Testis (tissue), 2 donors: ENCODE measurements at regions not wholly inside any gene's neighbourhood (a gene's known extent, or its start where the extent isn't known, plus 50 kb on each side); places are given as distances from the start of the nearest gene placed in this dataset.

Experiments
- DNase-seq: peaks from one replicate; pipeline ENCODE4 v3.0.0-alpha.2; 2019
- H3K27ac ChIP-seq, 2 donors: fragments of 200-600 bp; sonication (generic); one replicate each; pipeline ENCODE4 v1.5.1; 2019
- H3K27me3 ChIP-seq: fragments of 200-600 bp; sonication (generic); one replicate; pipeline ENCODE4 v1.5.1; 2019
- H3K36me3 ChIP-seq: fragments of 200-600 bp; sonication (generic); one replicate; pipeline ENCODE4 v1.5.1; 2017; ENCODE audit warnings: low read depth; ENCODE audit errors: missing control alignments
- H3K4me1 ChIP-seq: fragments of 200-600 bp; sonication (generic); one replicate; pipeline ENCODE4 v1.5.1; 2019
- H3K4me3 ChIP-seq, 2 donors: fragments of 200-600 bp; sonication (generic); one replicate each; pipeline ENCODE4 v1.5.1; 2017 to 2019
- H3K9me3 ChIP-seq: fragments of 200-600 bp; sonication (generic); one replicate; pipeline ENCODE4 v1.5.1; 2017
- POLR2A ChIP-seq: fragments of 450-650 bp; IDR thresholded peaks from one replicate; pipeline ENCODE4 v1.6.1; 2017; ENCODE audit warnings: antibody characterized with exemption, mild to moderate bottlenecking, moderate library complexity
- WGBS, 2 donors: methylation state at CpG; one replicate each; pipeline ENCODE4 v1.1.5; 2018; 5-methylcytosine and 5-hydroxymethylcytosine counted together
- intact Hi-C: fragments of 100-400 bp; cut with DNase I; formaldehyde crosslinking; loops from one replicate; pipeline ENCODE4 v1.15.1; 2023; ENCODE audit warnings: low total_unique reads
- TF ChIP-seq, protein P1 (sequence below), 3 experiments: fragments of 450-650 bp in 2 of 3; fragments of 200-600 bp in 1 of 3; sonication (generic) in 1 of 3; IDR thresholded peaks; one replicate each; pipeline ENCODE4 v1.5.1; 2016 to 2019; ENCODE audit warnings: antibody characterized with exemption in 3 of 3, mild to moderate bottlenecking in 2 of 3, moderate library complexity in 1 of 3

GRCh38 chr2:53051157-53051556, 716.4 kb upstream of the CHAC2 start:
- Histone ChIP-seq H3K36me3 (no peaks in the 10 kb centered on the region), H3K4me3 (no peak overlapping the region), H3K27me3 (no peaks in the 10 kb centered on the region), H3K9me3 (no peaks in the 10 kb centered on the region), H3K4me1 (no peaks in the 10 kb centered on the region), H3K27ac (no peak overlapping the region)
- no peak for TF ChIP-seq POLR2A
- TF ChIP-seq, protein P1, sequence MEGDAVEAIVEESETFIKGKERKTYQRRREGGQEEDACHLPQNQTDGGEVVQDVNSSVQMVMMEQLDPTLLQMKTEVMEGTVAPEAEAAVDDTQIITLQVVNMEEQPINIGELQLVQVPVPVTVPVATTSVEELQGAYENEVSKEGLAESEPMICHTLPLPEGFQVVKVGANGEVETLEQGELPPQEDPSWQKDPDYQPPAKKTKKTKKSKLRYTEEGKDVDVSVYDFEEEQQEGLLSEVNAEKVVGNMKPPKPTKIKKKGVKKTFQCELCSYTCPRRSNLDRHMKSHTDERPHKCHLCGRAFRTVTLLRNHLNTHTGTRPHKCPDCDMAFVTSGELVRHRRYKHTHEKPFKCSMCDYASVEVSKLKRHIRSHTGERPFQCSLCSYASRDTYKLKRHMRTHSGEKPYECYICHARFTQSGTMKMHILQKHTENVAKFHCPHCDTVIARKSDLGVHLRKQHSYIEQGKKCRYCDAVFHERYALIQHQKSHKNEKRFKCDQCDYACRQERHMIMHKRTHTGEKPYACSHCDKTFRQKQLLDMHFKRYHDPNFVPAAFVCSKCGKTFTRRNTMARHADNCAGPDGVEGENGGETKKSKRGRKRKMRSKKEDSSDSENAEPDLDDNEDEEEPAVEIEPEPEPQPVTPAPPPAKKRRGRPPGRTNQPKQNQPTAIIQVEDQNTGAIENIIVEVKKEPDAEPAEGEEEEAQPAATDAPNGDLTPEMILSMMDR (IDR thresholded peaks at IDR 0.05): no peak
- no peak for DNase-seq
- intact Hi-C loops: no loop called here

DNA sequence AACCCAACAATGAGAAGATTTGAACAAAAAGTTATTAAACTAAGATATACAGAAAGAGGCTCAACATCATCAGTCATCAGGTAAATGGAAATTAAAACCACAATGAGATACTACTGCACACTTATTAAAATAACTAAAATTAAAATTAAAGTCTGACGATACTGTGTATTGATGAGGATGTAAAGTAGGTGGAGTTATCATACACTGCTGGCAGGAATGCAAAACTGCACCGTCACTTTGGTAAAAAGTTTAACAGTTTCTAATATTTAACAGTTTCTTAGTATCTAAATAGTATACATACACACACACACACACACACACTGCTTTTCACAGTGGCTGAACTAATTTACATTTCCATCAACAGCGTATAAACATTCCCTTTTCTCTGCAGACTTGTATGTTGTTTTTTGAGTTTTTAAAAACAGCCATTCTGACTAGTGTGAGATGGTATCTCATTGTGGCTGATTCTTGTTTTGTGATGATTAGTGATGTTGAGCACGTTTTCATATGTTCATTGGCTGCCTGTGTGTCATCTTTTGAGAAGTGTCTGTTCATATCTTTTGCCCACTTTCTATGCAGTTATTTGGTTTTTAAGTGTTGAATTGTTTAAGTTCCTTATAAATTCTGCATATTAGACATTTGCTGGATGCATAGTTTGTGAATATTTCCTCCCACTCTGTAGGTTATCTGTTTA, 726.9 kb upstream of the CHAC2 start:
- WGBS, 2 donors: 75 to 77% methylated on average over 4 of the region's 4 CpGs
- Histone ChIP-seq H3K36me3 (no peaks in the 10 kb centered on the region), H3K9me3 (no peaks in the 10 kb centered on the region), H3K27me3 (no peaks in the 10 kb centered on the region), H3K4me1 (no peaks in the 10 kb centered on the region), H3K27ac (no peak overlapping the region), H3K4me3 (no peak overlapping the region)
- no peak for DNase-seq
- no peak for TF ChIP-seq POLR2A
- TF ChIP-seq, protein P1 (IDR thresholded peaks at IDR 0.05): no peak
- intact Hi-C loops: no loop called here

DNA sequence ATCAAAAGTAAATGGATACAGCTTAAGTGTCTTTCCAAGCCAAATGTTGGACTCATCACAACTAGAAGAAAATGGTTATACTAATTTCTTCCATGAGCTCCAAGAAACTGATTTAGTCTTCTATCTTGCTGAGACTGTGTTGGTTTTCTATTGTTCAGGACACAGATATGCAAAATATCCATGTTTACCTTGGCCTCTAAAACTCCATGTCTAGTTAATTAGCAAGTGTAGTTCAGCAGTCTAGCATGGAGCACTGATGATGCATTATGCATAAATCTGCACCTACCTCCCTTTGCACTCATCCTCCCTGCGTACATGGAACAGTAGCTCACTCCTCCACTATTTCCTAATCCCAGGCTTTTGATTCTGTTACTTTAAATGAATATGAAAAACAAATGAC, 731.4 kb upstream of the CHAC2 start:
- WGBS, 2 donors: 22 to 76% methylated on average over 1 of the region's 1 CpG
- intact Hi-C loops: no loop called here
- TF ChIP-seq, protein P1 (IDR thresholded peaks at IDR 0.05): no peak
- TF ChIP-seq POLR2A: no peak

DNA sequence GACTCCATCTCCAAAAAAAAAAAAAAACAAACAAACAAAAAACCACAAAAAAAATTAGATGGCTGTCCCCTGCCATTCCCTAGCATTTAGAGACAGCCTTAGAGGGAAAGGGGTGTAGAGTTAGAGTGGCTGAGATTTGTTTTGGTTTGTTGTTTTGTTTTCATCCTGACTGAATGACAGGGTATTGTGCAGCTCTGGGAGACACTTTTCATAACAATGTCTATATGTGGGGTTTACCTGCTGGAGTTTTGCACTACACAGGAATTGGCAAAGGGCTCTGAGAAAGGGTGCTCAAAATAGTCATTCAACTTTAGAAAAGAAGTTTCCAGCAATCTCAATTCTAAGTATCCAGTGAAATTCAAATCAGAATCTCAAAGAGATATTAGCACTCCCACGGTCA, 732.5 kb upstream of the CHAC2 start:
- Histone ChIP-seq H3K4me1 (no peaks in the 10 kb centered on the region), H3K9me3 (no peaks in the 10 kb centered on the region), H3K27me3 (no peaks in the 10 kb centered on the region), H3K27ac (no peak overlapping the region), H3K36me3 (no peaks in the 10 kb centered on the region), H3K4me3 (no peak overlapping the region)
- 78 to 91% methylated on average over 1 of the region's 1 CpG for WGBS, 2 donors
- no peak for DNase-seq
- intact Hi-C loops: no loop called here
- TF ChIP-seq POLR2A: no peak
- TF ChIP-seq, protein P1 (IDR thresholded peaks at IDR 0.05): no peak

More for the DNA sequence above, 731.4 kb upstream of the CHAC2 start:
- Histone ChIP-seq H3K9me3 (no peaks in the 10 kb centered on the region), H3K4me1 (no peaks in the 10 kb centered on the region), H3K27ac (no peak overlapping the region), H3K36me3 (no peaks in the 10 kb centered on the region), H3K27me3 (no peaks in the 10 kb centered on the region), H3K4me3 (no peak overlapping the region)
- DNase-seq: no peak

- Histone ChIP-seq H3K27me3 (no peaks in the 10 kb centered on the region), H3K4me3 (no peak overlapping the region), H3K9me3 (no peaks in the 10 kb centered on the region), H3K27ac (no peak overlapping the region), H3K36me3 (no peaks in the 10 kb centered on the region), H3K4me1 (no peaks in the 10 kb centered on the region)
- DNase-seq: no peak
- TF ChIP-seq, protein P1 (IDR thresholded peaks at IDR 0.05): no peak
- no peak for TF ChIP-seq POLR2A
- intact Hi-C loops: no loop called here
Observed at GRCh38 chr2:53033411-53033810, 734.2 kb upstream of the CHAC2 start.
